DMS 273 (cell line): ENCODE measurements at regions not wholly inside any gene's neighbourhood (a gene's known extent, or its start where the extent isn't known, plus 50 kb on each side); places are given as distances from the start of the nearest gene placed in this dataset.
A peak's percentile ranks its signal among the peaks of the same experiment; 100 is the strongest.
"Not testable (repeated sequence)": the region's sequence is repeated elsewhere in the genome, so short reads cannot be mapped to it uniquely, and the experiment has no call there.

Source experiments
- DNase-seq: peaks from one replicate; lab custom pipeline; 2025; ENCODE audit not compliant: unreplicated experiment; lab: John Stamatoyannopoulos, UW

DNA sequence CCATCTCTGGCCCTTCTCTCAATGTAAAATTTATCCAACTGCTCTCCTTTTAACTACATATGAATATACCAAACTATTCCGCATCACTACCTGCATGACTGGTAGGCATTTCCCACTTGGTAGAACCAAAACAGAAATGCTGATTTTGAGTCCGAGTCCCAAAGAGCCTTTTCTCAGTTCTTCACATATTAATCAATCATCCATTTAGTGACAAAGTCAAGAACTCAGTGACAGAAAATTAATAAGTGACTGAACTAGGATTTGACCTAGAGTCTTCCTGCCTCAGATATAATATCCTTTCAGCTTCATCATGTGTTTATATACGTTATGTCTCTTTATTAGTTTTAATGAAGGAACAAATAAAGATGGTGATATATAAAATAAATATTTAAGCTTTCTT lies 700.6 kb upstream of the GOLIM4 start:
- no peak for DNase-seq

DNA sequence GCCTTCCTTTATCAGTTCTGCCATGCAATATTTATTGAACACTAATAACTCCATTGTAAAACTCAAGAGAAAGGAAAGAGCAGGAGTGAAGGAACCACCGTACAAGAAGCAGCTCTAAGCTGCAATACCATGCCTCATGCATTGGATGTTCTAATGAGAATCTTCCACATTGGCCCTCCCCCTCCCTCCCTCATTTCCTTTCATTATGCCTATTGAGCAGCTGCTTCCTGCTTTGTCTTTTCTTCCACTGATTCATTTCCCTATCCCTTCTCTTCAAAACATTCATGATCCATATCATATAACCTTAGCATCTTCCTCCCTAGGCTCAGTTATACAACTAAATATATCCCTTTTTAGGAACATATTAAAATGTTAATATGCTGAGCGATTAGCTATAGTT lies 698.7 kb upstream of the GOLIM4 start:
- DNase-seq: no peak

DNA sequence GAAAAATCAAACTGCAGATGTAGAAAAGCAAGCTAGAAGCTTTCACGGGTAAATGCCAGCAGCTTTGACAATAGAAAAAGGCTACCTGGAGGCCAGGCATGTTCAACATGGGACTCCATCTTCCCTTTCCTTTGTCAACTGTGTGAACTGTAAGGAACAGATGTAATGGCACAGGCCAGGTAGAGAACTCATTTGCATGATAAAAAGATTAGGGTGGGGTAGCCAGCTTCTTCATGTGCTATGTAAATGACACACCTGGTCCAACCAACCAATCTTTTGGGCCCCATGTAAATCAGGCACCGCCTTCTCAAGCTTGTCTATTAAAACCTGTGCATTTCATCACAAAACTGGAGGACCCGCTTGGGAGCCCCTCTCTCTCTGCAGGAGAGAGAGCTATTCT lies 686.5 kb upstream of the GOLIM4 start:
- no peak for DNase-seq

DNA sequence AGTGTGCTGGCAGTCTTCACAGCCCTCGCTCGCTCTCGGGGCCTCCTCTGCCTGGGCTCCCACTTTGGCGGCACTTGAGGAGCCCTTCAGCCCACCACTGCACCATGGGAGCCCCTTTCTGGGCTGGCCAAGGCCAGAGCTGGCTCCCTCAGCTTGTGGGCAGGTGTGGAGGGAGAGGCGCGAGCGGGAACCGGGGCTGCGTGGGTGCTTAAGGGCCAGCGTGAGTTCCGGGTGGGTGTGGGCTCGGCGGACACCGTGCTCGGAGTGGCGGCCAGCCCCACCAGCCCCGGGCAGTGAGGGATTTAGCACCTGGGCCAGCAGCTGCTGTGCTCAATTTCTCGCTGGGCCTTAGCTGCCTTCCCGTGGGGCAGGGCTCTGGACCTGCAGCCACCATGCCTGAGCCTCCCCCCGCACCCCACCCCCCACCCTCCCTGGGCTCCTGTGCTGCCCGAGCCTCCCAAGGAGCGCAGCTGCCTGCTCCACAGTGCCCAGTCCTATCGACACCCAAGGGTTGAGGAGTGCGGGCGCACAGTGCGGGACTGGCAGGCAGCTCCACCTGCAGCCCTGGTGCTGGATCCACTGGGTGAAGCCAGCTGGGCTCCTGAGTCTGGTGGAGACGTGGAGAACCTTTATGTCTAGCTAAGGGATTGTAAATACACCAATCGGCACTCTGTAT lies 684.4 kb upstream of the GOLIM4 start:
- not testable (repeated sequence) for DNase-seq

DNA sequence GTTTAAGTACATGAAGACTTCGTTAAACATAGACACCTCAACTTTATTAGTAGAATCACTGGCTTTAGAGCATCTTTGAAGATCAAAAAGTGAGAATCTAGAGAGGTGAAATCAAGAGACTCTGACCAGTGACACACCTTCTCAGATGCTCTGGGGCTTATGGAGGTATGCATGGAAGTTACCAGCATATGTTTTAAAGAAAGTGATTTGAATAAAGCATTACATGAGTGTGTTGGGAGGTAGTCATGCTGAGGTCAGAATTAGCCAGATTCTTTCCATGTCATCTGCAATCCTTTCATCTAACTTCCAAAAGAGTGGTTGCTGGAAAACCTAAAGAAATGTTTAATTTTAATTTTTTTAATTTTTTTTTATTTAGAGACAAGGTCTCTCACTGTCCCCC lies 658.0 kb upstream of the GOLIM4 start:
- DNase-seq: no peak

GRCh38 chr3:168752339-168752738 lies 656.6 kb upstream of the GOLIM4 start:
- DNase-seq: no peak

- no peak for DNase-seq
Observed at GRCh38 chr3:168747697-168748096, 652.0 kb upstream of the GOLIM4 start.

DNA sequence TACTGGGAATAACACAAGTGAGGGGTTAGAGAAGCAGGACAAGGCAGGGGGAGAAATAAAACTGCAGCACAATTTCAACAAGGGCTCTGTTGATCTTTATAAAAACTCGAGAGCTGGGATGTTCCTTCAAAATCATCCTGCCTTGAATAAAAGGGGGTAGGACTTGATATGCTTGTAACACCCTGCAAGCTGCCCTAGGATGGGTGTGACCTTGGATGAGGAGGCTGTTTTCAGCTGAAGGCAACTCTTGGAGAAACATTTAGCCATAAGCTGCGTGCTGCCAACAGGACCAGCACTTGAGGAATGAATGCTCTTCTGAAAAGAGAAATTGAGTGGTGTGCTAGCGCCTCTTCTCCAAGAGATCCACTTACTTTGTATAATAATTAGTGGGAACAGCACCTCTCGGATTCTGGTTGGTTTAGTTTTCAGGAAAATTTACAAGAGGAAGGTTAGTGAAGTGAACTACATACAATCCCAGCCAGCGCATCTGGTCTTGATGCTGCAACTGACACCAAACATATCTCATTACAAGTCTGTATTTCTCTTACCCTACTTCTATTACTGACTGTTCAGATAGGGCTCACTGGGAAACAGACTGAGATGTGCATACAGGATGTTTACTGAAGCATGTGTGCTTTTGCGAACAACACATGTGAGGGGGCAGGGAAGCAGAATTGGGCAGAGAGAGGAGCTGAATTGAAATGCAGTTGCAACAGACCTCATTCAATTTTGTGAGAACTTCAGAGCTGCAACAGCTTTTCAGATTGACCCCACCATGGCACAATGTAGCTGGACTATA lies 643.0 kb upstream of the GOLIM4 start:
- no peak for DNase-seq

DNA sequence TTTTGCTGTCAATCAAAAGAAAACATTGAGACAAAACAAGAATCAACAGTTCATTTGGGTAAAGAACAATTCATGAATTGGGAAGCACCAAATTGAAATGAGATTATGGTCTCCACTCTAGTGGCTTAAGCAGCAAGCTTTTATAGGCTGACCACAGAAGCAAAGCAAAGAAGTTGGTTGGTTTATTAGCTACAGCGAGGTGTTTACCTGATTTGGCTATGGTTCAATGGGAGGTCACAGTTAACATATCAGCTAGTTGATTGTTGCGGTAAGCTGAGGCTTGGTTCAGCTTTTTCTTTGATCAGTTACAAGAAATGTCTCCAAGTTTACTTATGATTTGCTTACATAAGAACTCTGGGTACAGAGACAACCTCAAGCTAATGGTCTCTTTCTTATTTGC lies 640.5 kb upstream of the GOLIM4 start:
- DNase-seq: no peak

DNA sequence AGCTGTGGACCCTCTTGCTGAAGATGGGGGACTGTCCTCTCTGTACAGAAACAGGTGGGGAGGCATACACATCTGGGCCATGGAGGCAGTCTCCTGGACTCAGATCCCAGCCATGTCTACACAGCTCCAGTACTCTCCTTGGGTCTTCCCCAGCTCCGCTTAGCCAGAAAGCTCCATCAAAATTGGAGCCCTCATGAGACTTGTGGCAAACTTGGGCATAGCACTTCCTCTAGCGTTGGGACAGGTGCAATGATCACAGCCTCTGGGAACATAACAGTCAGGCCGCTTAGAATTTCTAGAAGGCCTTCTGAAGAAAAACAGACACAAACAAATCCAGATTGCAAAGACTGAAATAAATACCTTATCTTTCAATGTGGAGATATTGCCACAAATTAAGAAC lies 634.3 kb upstream of the GOLIM4 start:
- no peak for DNase-seq

GRCh38 chr3:168722091-168722490 lies 626.4 kb upstream of the GOLIM4 start:
- no peak for DNase-seq

- no peak for DNase-seq
Observed at GRCh38 chr3:168714609-168715240, 619.0 kb upstream of the GOLIM4 start.

- peak; percentile 11 for DNase-seq
Observed at GRCh38 chr3:168709073-168709472, 613.3 kb upstream of the GOLIM4 start.

DNA sequence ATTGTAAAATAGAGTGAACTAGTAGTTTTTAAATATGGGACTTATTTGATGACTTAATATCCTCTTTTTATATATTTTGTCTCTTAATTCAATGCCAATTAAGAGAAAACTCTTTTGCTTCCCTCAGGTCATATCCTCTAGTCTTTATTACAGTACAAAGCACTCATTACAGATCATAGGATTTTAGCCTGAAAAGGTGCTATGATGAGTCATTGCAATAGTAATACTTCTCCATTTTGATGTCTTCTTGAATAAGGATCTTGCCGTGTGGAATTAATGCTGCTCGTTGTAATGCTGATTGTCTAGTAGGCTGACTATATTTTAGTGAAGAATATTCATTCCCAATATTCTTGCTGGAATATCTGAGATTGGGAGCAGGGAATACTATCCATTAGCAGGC lies 612.2 kb upstream of the GOLIM4 start:
- no peak for DNase-seq

GRCh38 chr3:168705412-168705811 lies 609.7 kb upstream of the GOLIM4 start:
- DNase-seq: no peak

- no peak for DNase-seq
Observed at GRCh38 chr3:168696051-168696450, 600.3 kb upstream of the GOLIM4 start.

DNA sequence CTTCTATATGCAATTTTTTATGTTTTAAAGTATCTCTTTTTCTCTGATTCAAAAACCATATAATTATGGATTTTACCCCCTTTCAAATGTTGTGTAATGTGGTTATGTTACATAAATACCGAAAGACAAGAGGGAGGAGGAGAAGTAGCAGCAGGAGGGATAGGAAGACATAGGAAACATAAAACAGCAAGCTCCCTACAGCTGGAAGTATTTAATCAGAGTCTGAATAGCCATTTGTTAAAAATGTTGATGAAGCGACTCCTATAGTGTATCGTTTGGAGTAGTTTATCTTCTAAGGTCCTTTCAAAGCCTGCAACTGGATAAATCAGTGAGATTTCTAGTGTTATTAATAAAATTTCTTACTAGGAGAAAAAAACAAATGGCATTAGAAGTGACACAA lies 598.1 kb upstream of the GOLIM4 start:
- DNase-seq: no peak

- DNase-seq: no peak
Observed at GRCh38 chr3:168688267-168688666, 592.5 kb upstream of the GOLIM4 start.

GRCh38 chr3:168684519-168684918 lies 588.8 kb upstream of the GOLIM4 start:
- DNase-seq: peak; percentile 22

- DNase-seq: no peak
Observed at GRCh38 chr3:168678730-168679129, 583.0 kb upstream of the GOLIM4 start.

GRCh38 chr3:168671091-168671490 lies 575.4 kb upstream of the GOLIM4 start:
- DNase-seq: peak; percentile 32
